IPS-15b (cell line): ENCODE measurements at regions not wholly inside any gene's neighbourhood (a gene's known extent, or its start where the extent isn't known, plus 50 kb on each side); places are given as distances from the start of the nearest gene placed in this dataset.

ENCODE experiments used
- H3K27me3 ChIP-seq: one replicate; pipeline ENCODE4 v1.6.1; 2013; ENCODE audit warnings: low read length; ENCODE audit not compliant: control insufficient read depth, insufficient read depth
- H3K36me3 ChIP-seq: one replicate; pipeline ENCODE4 v1.6.1; 2013; ENCODE audit warnings: low read length; ENCODE audit not compliant: control insufficient read depth, insufficient read depth
- H3K4me1 ChIP-seq: one replicate; pipeline ENCODE4 v1.6.1; 2013; ENCODE audit warnings: mild to moderate bottlenecking, low read length; ENCODE audit not compliant: control insufficient read depth, insufficient read depth
- H3K4me3 ChIP-seq: one replicate; pipeline ENCODE4 v1.5.1; 2013; ENCODE audit warnings: low read depth, low read length
- H3K9ac ChIP-seq: one replicate; pipeline ENCODE4 v1.6.1; 2013; ENCODE audit warnings: low read depth, mild to moderate bottlenecking, low read length
- H3K9me3 ChIP-seq: one replicate; pipeline ENCODE4 v1.6.1; 2013; ENCODE audit warnings: mild to moderate bottlenecking, low read length; ENCODE audit not compliant: control insufficient read depth, insufficient read depth

DNA sequence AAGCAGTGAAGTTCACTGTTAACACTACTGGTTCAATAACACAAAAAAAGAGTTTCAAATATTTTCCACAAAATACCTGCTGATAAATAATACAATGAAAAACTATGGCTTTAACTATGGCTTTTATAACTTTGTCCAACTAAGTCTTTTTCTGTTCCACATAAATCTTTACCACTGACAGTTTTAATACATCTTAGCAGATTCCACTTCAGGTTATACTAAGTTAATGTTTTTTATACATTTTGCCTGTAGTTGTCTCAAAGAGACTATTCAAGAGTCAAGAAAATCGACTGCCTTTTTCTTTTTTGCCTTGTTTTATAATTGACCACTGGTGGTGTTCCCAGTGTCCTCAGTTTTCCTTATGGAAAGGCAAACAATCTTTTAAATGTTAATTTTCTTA, 379.7 kb upstream of the PMFBP1 start:
- no peaks in the 10 kb centered on the region for H3K36me3 ChIP-seq
- H3K9ac ChIP-seq, result no peak overlapping the region
- no peaks in the 10 kb centered on the region for H3K27me3 ChIP-seq
- no peaks in the 10 kb centered on the region for H3K9me3 ChIP-seq
- H3K4me1 ChIP-seq, result no peaks in the 10 kb centered on the region
- H3K4me3 ChIP-seq, result no peak overlapping the region

- Histone ChIP-seq H3K27me3 (no peaks in the 10 kb centered on the region), H3K36me3 (no peaks in the 10 kb centered on the region), H3K9me3 (no peaks in the 10 kb centered on the region), H3K9ac (no peak overlapping the region), H3K4me3 (no peak overlapping the region), H3K4me1 (no peaks in the 10 kb centered on the region)
These were observed 377.9 kb upstream of the PMFBP1 start for GRCh38 chr16:72549878-72550277.

DNA sequence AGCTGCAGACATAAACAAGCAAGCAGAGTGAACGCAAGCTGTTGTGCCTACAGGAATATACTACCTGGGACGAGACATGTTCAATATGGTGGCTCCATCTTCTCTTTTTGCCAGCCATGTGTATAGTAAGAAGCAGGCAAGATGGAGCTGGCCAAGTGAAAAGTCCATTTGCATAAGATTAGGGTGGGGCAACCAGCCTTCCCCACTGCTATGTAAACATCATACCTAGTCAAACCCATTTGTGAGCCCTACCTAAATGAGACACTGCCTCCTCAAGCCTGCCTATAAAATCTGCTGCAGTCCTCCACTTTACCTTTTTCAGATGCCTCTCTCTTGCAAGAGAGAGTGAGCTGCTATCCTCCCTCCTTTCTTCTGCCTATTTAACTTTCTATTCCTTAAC, 370.1 kb upstream of the PMFBP1 start:
- Histone ChIP-seq H3K36me3 (no peaks in the 10 kb centered on the region), H3K9me3 (no peaks in the 10 kb centered on the region), H3K4me3 (no peak overlapping the region), H3K9ac (no peak overlapping the region), H3K4me1 (no peaks in the 10 kb centered on the region), H3K27me3 (no peaks in the 10 kb centered on the region)

- H3K36me3 ChIP-seq, result no peaks in the 10 kb centered on the region
- no peak overlapping the region for H3K9ac ChIP-seq
- no peaks in the 10 kb centered on the region for H3K9me3 ChIP-seq
- no peak overlapping the region for H3K4me3 ChIP-seq
- no peaks in the 10 kb centered on the region for H3K27me3 ChIP-seq
- H3K4me1 ChIP-seq, result no peaks in the 10 kb centered on the region
These were observed 365.7 kb upstream of the PMFBP1 start for GRCh38 chr16:72537664-72538063.

GRCh38 chr16:72536723-72537435, 364.9 kb upstream of the PMFBP1 start:
- H3K36me3 ChIP-seq, result no peaks in the 10 kb centered on the region
- no peak overlapping the region for H3K4me3 ChIP-seq
- no peak overlapping the region for H3K9ac ChIP-seq
- H3K27me3 ChIP-seq, result no peaks in the 10 kb centered on the region
- H3K4me1 ChIP-seq, result no peaks in the 10 kb centered on the region
- no peaks in the 10 kb centered on the region for H3K9me3 ChIP-seq

DNA sequence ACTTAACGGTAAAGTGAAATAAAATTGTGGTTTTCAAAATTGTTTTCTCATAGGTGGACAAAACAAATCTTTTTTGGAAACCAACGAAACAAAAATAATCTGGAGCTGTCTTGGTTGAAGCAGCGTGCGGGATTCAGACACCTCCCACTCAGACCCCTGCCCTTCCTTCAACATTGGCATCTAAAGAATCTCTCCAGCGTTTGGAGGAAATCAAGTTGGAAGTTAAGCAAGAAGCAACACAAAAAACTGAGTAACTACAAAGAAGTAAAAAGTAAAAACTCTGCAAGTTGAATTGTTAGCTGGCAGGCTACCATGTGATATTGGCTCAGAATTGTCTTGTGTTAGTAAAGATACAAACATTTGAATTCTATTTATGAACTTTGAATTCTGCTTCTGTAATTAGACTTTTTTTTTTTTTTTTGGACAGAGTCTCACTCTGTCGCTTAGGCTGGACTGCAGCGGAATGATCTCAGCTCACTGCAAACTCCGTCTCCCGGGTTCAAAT, 361.0 kb upstream of the PMFBP1 start:
- Histone ChIP-seq H3K4me3 (no peak overlapping the region), H3K9ac (no peak overlapping the region), H3K36me3 (no peaks in the 10 kb centered on the region), H3K9me3 (no peaks in the 10 kb centered on the region), H3K27me3 (no peaks in the 10 kb centered on the region), H3K4me1 (no peaks in the 10 kb centered on the region)

- no peak overlapping the region for H3K4me3 ChIP-seq
- no peak overlapping the region for H3K9ac ChIP-seq
- H3K4me1 ChIP-seq, result no peaks in the 10 kb centered on the region
- no peaks in the 10 kb centered on the region for H3K27me3 ChIP-seq
- no peaks in the 10 kb centered on the region for H3K9me3 ChIP-seq
- no peaks in the 10 kb centered on the region for H3K36me3 ChIP-seq
These were observed 358.5 kb upstream of the PMFBP1 start for GRCh38 chr16:72530434-72530833.

- no peaks in the 10 kb centered on the region for H3K27me3 ChIP-seq
- no peak overlapping the region for H3K9ac ChIP-seq
- H3K4me1 ChIP-seq, result no peaks in the 10 kb centered on the region
- no peak overlapping the region for H3K4me3 ChIP-seq
- no peaks in the 10 kb centered on the region for H3K9me3 ChIP-seq
- H3K36me3 ChIP-seq, result peaks cover 4% of the 10 kb centered on the region
These were observed 351.1 kb upstream of the PMFBP1 start for GRCh38 chr16:72523087-72523486.

- no peak overlapping the region for H3K9ac ChIP-seq
- H3K4me1 ChIP-seq, result no peaks in the 10 kb centered on the region
- no peaks in the 10 kb centered on the region for H3K9me3 ChIP-seq
- H3K27me3 ChIP-seq, result no peaks in the 10 kb centered on the region
- H3K36me3 ChIP-seq, result no peaks in the 10 kb centered on the region
- no peak overlapping the region for H3K4me3 ChIP-seq
These were observed 345.2 kb upstream of the PMFBP1 start for GRCh38 chr16:72517154-72517553.

DNA sequence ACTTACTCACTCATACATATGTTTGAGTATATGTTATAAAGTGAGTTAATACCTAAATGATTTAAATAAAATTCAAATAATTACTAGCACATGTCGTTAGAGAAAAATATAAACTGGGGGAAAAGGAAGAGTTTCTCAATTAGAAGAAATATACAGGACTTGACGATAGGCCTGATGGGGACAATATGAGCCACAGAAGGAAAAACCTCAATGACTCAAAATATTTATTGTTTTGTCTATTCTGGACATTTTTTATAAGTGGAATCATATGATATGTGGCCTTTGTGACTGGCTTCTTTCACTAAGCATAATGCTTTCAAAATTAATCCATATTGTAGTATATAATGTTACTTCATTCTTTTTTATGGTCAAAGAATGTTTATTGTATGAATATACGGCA, 339.2 kb upstream of the PMFBP1 start:
- no peak overlapping the region for H3K9ac ChIP-seq
- H3K4me3 ChIP-seq, result no peak overlapping the region
- no peaks in the 10 kb centered on the region for H3K9me3 ChIP-seq
- no peaks in the 10 kb centered on the region for H3K27me3 ChIP-seq
- H3K36me3 ChIP-seq, result no peaks in the 10 kb centered on the region
- H3K4me1 ChIP-seq, result no peaks in the 10 kb centered on the region

DNA sequence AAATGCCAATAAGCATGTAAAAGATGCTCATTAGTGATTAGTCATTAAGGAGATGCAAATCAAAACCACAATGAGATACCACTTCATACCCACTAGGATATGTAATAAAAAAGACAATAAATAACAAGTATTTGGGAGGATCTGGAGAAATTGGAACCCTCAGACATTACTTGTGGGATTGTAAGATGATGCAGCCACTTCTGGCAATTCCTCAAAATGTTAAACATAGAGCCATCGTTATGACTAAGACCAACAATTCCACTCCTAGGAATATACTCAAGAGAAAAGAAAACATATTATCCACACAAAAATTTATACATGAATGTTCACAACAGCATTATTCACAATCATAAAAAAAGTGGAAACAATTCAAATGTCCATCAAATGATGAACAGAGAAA, 336.2 kb upstream of the PMFBP1 start:
- H3K4me3 ChIP-seq, result no peak overlapping the region
- no peaks in the 10 kb centered on the region for H3K36me3 ChIP-seq

DNA sequence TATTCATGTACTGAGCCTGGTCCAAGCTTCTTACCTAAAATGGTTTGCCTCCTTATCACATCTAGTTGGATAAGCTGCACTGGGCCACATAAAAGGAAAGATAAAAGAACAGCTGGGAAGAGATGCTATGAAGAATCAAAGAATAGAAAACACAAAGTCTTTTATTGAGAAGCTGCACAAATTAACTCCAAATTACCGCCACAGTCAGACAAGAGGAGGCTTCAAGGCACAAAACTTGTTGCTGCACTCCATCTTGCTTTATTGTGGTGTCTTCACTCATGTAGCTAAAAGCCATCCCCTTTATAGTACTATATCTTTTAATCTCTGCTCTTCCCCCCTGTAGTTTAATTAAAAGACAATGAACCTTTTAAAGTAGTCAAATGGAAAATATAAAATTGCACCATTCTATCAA, 330.6 kb upstream of the PMFBP1 start:
- Histone ChIP-seq H3K4me3 (no peak overlapping the region), H3K36me3 (no peaks in the 10 kb centered on the region), H3K4me1 (no peaks in the 10 kb centered on the region), H3K9ac (no peak overlapping the region), H3K9me3 (no peaks in the 10 kb centered on the region), H3K27me3 (no peaks in the 10 kb centered on the region)

More for the DNA sequence above, 336.2 kb upstream of the PMFBP1 start:
- no peaks in the 10 kb centered on the region for H3K4me1 ChIP-seq
- no peaks in the 10 kb centered on the region for H3K27me3 ChIP-seq
- H3K9ac ChIP-seq, result no peak overlapping the region
- no peaks in the 10 kb centered on the region for H3K9me3 ChIP-seq
